ENCODE measurements at regions not wholly inside any gene's neighbourhood (a gene's known extent, or its start where the extent isn't known, plus 50 kb on each side); places are given as distances from the start of the nearest gene placed in this dataset.
A peak's percentile ranks its signal among the peaks of the same experiment; 100 is the strongest.

- DNase-seq (ENCODE audit: low read depth in 2 of 2) = no peak
These were observed 76.0 kb downstream of the FAM124B start for GRCh38 chr2:224325941-224326340.

- DNase-seq (ENCODE audit: low read depth in 2 of 2) = no peak
These were observed 77.3 kb downstream of the FAM124B start for GRCh38 chr2:224324604-224325003.

- DNase-seq (ENCODE audit: low read depth in 2 of 2) = no peak
These were observed 81.2 kb downstream of the FAM124B start for GRCh38 chr2:224320660-224321059.

GRCh38 chr2:224319750-224320149, 82.2 kb downstream of the FAM124B start:
- no peak for DNase-seq (ENCODE audit: low read depth in 2 of 2)

GRCh38 chr2:224312741-224313140, 89.2 kb downstream of the FAM124B start:
- no peak for DNase-seq (ENCODE audit: low read depth in 2 of 2)

- no peak for DNase-seq (ENCODE audit: low read depth in 2 of 2)
These were observed 90.8 kb downstream of the FAM124B start for GRCh38 chr2:224310943-224311625.

- peak; percentile 20 to 33 for DNase-seq (ENCODE audit: low read depth in 2 of 2)
These were observed 92.7 kb downstream of the FAM124B start for GRCh38 chr2:224309176-224309575.

- no peak for DNase-seq (ENCODE audit: low read depth in 2 of 2)
These were observed 93.5 kb downstream of the FAM124B start for GRCh38 chr2:224308272-224308911.

- DNase-seq (ENCODE audit: low read depth in 2 of 2) = no peak
These were observed 99.0 kb downstream of the FAM124B start for GRCh38 chr2:224302952-224303351.

- DNase-seq (ENCODE audit: low read depth in 2 of 2) = no peak
These were observed 107.9 kb downstream of the FAM124B start for GRCh38 chr2:224293976-224294375.

- no peak for DNase-seq (ENCODE audit: low read depth in 2 of 2)
These were observed 114.4 kb downstream of the FAM124B start for GRCh38 chr2:224287531-224287930.

- DNase-seq (ENCODE audit: low read depth in 2 of 2) = no peak
These were observed 115.0 kb downstream of the FAM124B start for GRCh38 chr2:224286923-224287322.

GRCh38 chr2:224284134-224284946, 117.6 kb downstream of the FAM124B start:
- no peak for DNase-seq (ENCODE audit: low read depth in 2 of 2)

- no peak for DNase-seq (ENCODE audit: low read depth in 2 of 2)
These were observed 118.4 kb downstream of the FAM124B start for GRCh38 chr2:224283466-224283965.

- no peak for DNase-seq (ENCODE audit: low read depth in 2 of 2)
These were observed 120.5 kb downstream of the FAM124B start for GRCh38 chr2:224281374-224281773.

- DNase-seq (ENCODE audit: low read depth in 2 of 2) = peak in 1 of 2 experiments; percentile 15
These were observed 123.4 kb downstream of the FAM124B start for GRCh38 chr2:224278531-224278930.

- no peak for DNase-seq (ENCODE audit: low read depth in 2 of 2)
These were observed 125.7 kb downstream of the FAM124B start for GRCh38 chr2:224276251-224276650.

- DNase-seq (ENCODE audit: low read depth in 2 of 2) = no peak
These were observed 129.5 kb downstream of the FAM124B start for GRCh38 chr2:224272237-224272910.

- DNase-seq (ENCODE audit: low read depth in 2 of 2) = no peak
These were observed 130.2 kb downstream of the FAM124B start for GRCh38 chr2:224271617-224272236.

- peak; percentile 51 to 64 for DNase-seq (ENCODE audit: low read depth in 2 of 2)
These were observed 133.5 kb downstream of the FAM124B start for GRCh38 chr2:224268441-224268840.

- no peak for DNase-seq (ENCODE audit: low read depth in 2 of 2)
These were observed 137.6 kb downstream of the FAM124B start for GRCh38 chr2:224264259-224264658.

Data from fibroblast of skin of left biceps (primary cell).